GM21447 (cell line): ENCODE measurements at regions not wholly inside any gene's neighbourhood (a gene's known extent, or its start where the extent isn't known, plus 50 kb on each side); places are given as distances from the start of the nearest gene placed in this dataset.
"Not testable (repeated sequence)": the region's sequence is repeated elsewhere in the genome, so short reads cannot be mapped to it uniquely, and the experiment has no call there.

Source experiments
- ATAC-seq: cut with Tn5 transposase; IDR thresholded peaks from one replicate; pipeline ENCODE4 v1.9.1; 2021; ENCODE audit not compliant: unreplicated experiment

GRCh38 chr2:163970058-163970813 is 234.4 kb upstream of the FIGN start:
- no peak for ATAC-seq

- not testable (repeated sequence) for ATAC-seq
These were observed 228.5 kb upstream of the FIGN start for GRCh38 chr2:163964278-163964677.

- ATAC-seq = no peak
These were observed 217.6 kb upstream of the FIGN start for GRCh38 chr2:163953390-163953907.

GRCh38 chr2:163951312-163951711 is 215.5 kb upstream of the FIGN start:
- no peak for ATAC-seq

GRCh38 chr2:163949693-163950092 is 213.9 kb upstream of the FIGN start:
- ATAC-seq = no peak

- no peak for ATAC-seq
These were observed 208.5 kb upstream of the FIGN start for GRCh38 chr2:163944347-163944737.

- ATAC-seq = no peak
These were observed 207.9 kb upstream of the FIGN start for GRCh38 chr2:163943403-163944346.

GRCh38 chr2:163934131-163934530 is 198.3 kb upstream of the FIGN start:
- ATAC-seq = no peak

GRCh38 chr2:163919717-163920116 is 183.9 kb upstream of the FIGN start:
- no peak for ATAC-seq

- ATAC-seq = not testable (repeated sequence)
These were observed 178.7 kb upstream of the FIGN start for GRCh38 chr2:163914486-163914885.

- ATAC-seq = not testable (repeated sequence)
These were observed 177.7 kb upstream of the FIGN start for GRCh38 chr2:163913532-163913944.

GRCh38 chr2:163909411-163910080 is 173.7 kb upstream of the FIGN start:
- no peak for ATAC-seq

- ATAC-seq = no peak
These were observed 170.6 kb upstream of the FIGN start for GRCh38 chr2:163906410-163906809.

GRCh38 chr2:163897799-163898198 is 162.0 kb upstream of the FIGN start:
- ATAC-seq = no peak

- ATAC-seq = not testable (repeated sequence)
These were observed 157.6 kb upstream of the FIGN start for GRCh38 chr2:163893444-163893843.

GRCh38 chr2:163888591-163888990 is 152.8 kb upstream of the FIGN start:
- ATAC-seq = no peak

GRCh38 chr2:163887182-163887581 is 151.4 kb upstream of the FIGN start:
- ATAC-seq = no peak

GRCh38 chr2:163884416-163884815 is 148.6 kb upstream of the FIGN start:
- no peak for ATAC-seq

- ATAC-seq = no peak
These were observed 142.9 kb upstream of the FIGN start for GRCh38 chr2:163878718-163879117.

GRCh38 chr2:163877316-163877715 is 141.5 kb upstream of the FIGN start:
- ATAC-seq = no peak

- ATAC-seq = no peak
These were observed 127.3 kb upstream of the FIGN start for GRCh38 chr2:163863073-163863472.
